ENCODE measurements at regions not wholly inside any gene's neighbourhood (a gene's known extent, or its start where the extent isn't known, plus 50 kb on each side); places are given as distances from the start of the nearest gene placed in this dataset.

GRCh38 chr2:22485486-22485885 is 899.5 kb upstream of the KLHL29 start:
- no peak for DNase-seq (ENCODE audit: low read depth in 2 of 2)

- no peak for DNase-seq (ENCODE audit: low read depth in 2 of 2)
These were observed 898.6 kb upstream of the KLHL29 start for GRCh38 chr2:22486343-22486742.

- no peak for DNase-seq (ENCODE audit: low read depth in 2 of 2)
These were observed 897.9 kb upstream of the KLHL29 start for GRCh38 chr2:22487036-22487435.

DNA sequence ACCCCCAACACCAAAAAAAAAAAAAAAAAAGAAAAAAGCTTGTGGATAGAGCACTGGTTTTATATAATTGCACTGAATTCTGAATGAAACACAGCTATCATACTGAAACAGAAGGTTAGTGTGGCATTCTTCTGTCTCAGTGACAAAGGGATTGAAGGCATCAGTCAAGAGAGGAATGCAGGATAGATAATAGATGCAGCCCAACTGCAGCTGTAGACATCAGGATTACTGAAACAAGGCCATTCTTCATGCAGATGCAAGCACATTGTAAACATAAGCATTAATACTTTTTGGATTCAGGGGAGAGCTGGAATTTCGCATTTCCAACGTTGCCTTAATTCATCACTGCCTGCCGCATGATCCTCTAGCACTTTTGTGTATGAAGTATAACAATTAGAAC is 897.4 kb upstream of the KLHL29 start:
- DNase-seq (ENCODE audit: low read depth in 2 of 2) = no peak

GRCh38 chr2:22491442-22491841 is 893.5 kb upstream of the KLHL29 start:
- no peak for DNase-seq (ENCODE audit: low read depth in 2 of 2)

DNA sequence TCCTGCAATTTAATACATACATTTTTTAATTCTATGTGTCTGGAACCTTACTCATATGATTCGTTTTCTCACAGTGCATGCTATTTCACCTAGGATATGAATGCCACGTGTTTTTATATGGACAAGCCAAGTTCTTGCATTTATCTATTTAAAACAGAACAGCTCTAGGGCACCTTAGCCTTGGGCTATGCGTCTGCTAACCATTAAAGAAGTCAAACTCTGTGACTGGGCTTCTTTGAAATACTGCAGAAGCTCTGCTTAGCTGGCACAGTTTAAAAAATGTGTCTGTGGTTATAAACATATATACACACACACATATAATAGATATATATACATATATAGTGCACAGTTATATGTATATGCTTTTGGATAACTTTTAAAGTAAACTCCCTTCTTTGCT is 890.8 kb upstream of the KLHL29 start:
- DNase-seq (ENCODE audit: low read depth in 2 of 2) = no peak

GRCh38 chr2:22497064-22497463 is 887.9 kb upstream of the KLHL29 start:
- DNase-seq (ENCODE audit: low read depth in 2 of 2) = no peak

DNA sequence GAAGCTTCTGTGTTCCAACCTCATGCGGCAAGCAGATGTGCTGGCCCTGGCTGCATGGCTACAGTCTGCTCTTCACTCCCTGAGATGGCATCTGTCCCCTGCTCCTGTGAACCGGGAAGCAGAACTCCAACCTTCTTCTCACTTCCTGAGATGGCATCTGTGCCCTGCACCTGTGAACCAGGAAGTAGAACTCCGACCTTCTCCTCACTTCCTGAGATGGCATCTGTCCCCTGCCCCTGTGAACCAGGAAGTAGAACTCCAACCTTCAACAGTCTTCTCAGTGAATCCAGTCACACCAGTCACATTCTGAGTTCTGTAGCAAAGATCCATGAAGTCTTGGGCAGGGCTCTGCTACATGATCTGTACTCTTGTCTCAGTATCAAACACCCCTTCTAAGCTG is 887.2 kb upstream of the KLHL29 start:
- no peak for DNase-seq (ENCODE audit: low read depth in 2 of 2)

GRCh38 chr2:22499082-22499839 is 885.7 kb upstream of the KLHL29 start:
- no peak for DNase-seq (ENCODE audit: low read depth in 2 of 2)

DNA sequence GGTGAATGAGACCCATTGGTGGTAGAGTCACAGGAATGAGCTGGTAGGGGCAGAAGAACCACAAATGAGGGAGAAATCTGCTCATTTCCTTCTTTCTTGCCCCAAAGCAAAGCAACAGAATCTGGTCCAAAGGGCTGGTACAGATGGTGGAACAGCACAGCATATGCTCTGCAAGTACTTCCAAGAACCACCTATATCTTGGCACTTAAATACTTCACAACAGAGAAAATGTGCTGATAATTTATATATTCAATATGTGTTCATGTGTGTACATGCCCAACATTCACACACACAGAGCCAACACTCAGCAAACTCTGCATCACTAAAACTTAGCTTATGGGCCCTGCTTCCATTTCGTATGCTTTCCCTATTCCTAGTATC is 884.4 kb upstream of the KLHL29 start:
- no peak for DNase-seq (ENCODE audit: low read depth in 2 of 2)

DNA sequence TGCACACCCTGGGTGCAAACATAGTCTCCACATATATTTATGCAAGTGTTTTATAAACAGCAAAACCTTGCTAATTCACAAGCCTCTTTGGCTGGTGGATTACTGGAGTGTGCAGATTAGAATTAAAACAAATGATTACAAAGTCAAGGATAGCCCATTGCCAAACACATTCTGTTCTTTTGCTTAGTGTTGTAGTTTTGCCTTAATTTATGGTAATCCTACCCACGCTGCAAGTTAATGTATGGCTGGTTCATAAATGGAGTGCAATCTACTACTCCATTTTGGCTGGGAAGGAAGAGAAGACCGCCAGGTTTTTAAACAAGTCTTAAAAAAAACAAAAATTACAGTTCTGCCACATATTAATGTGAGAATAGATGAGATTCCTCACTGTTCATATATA is 883.1 kb upstream of the KLHL29 start:
- no peak for DNase-seq (ENCODE audit: low read depth in 2 of 2)

DNA sequence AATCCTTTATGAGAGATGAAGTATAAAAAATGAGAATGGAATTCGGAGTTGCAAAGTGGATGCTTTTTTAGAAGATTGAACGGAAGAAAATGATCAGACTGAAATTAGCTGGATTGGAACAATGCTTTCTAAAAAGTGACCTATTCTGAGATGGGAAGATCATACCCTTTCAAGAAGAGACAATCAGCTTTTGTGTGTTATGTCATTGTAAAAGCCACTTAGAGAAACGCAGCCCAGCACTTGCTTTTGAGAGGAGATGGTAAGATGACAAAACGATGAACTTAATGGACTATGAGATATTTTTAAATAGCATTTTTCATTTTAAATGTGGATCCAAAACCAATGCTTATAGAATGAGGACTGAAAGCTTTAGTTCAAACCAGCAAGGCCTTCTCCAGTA is 871.4 kb upstream of the KLHL29 start:
- DNase-seq (ENCODE audit: low read depth in 2 of 2) = no peak

GRCh38 chr2:22517141-22517540 is 867.8 kb upstream of the KLHL29 start:
- DNase-seq (ENCODE audit: low read depth in 2 of 2) = no peak

- no peak for DNase-seq (ENCODE audit: low read depth in 2 of 2)
These were observed 866.3 kb upstream of the KLHL29 start for GRCh38 chr2:22518641-22519040.

DNA sequence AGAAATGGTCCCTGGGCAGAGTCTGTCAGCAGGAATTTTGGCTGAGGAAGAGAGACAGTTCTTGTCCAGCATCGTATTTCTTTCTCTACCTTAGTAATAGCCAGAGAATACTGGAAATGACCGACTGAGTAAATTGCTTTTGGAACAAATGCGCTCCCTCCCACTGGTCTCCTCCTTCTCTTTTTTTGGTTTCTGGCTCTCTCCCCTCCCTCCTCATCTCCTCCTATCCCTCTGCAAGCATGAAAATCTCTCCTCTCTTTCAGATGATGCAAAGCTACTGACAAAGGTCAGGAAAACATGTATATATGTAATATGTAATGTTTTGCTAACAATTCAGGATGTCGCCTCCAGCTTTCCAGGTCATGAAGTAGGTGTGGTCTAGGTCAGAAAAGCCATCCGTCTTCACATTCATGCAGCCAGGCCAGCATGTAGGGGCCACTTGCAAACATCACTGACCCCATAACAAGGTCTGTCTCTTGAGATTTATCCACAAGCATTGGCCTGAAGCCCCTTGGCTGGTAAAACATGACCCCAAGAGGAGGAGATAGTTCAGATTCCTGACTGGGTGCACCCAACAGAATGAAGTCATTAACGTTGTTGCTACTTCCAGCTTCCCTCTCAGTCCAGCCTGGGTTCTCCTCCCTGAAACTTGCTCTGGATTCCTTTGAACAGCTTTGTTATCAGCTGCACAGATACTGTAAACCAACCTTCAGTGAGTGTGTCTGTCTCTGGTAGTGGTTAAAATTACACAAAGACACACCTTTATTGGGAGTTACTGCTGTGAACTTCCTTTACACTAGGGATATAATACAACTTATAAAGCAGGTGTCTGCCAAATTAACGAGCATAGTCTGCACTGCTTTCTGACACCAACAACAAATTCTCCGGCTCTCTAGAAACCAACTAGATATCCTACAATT is 864.4 kb upstream of the KLHL29 start:
- no peak for DNase-seq (ENCODE audit: low read depth in 2 of 2)

DNA sequence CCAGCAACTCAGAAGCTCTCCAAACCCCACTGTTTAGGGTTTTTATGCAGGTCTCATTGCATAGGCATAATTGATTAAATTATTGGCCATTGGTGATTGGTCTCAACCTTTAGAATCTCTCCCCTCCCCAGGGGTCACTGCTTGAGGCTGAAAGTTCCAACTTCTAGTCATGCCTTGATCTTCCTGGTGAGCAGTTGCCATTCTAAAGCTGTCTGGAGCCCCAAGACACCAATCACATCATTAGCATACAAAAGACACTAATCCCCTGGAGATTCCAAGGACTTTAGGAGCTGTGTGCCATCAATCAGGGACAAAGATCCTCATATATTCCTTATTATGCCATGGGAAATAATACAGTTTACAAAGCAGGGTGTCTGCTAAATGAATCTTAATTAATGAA is 863.4 kb upstream of the KLHL29 start:
- DNase-seq (ENCODE audit: low read depth in 2 of 2) = no peak

- DNase-seq (ENCODE audit: low read depth in 2 of 2) = no peak
These were observed 859.3 kb upstream of the KLHL29 start for GRCh38 chr2:22525681-22526080.

DNA sequence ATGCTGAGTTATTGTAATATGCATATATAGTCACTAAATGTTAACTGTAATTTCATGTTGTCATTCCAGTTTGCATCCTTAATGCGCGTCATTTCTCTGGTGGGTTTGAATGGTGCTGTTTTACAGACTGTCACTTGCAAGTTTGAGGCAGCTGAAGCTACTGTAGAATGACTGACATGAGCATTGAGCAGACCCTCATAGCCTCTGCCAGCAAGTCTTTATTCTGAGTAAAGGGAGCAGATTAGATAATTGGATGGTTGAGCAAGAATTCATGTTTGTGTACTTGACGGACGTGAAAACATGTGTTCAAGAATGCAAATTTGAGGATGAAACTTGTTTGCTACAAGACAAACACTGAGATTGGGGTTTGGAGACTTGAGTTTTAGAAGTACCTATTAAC is 854.8 kb upstream of the KLHL29 start:
- DNase-seq (ENCODE audit: low read depth in 2 of 2) = no peak

GRCh38 chr2:22536133-22536532 is 848.8 kb upstream of the KLHL29 start:
- DNase-seq (ENCODE audit: low read depth in 2 of 2) = no peak

GRCh38 chr2:22554453-22554852 is 830.5 kb upstream of the KLHL29 start:
- no peak for DNase-seq (ENCODE audit: low read depth in 2 of 2)

DNA sequence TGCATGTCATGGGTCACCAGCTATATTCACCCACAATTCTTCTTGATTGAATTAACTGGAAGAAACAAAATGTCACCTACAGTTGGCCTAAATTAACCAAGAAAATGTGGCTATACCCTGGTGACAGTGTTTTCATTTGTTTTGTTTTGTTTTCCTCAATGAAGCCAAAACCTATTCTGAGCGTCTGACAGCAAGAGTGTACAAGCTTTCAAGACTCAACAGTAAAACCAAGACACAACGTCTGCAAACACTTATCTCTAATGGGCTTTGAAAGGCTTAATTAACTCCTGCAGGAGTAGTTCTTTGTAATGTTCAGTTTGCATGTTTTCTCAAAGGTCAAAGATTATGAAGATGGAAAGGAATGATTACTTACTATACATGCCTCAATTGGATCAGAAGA is 827.6 kb upstream of the KLHL29 start:
- no peak for DNase-seq (ENCODE audit: low read depth in 2 of 2)

- no peak for DNase-seq (ENCODE audit: low read depth in 2 of 2)
These were observed 825.0 kb upstream of the KLHL29 start for GRCh38 chr2:22560021-22560420.

DNA sequence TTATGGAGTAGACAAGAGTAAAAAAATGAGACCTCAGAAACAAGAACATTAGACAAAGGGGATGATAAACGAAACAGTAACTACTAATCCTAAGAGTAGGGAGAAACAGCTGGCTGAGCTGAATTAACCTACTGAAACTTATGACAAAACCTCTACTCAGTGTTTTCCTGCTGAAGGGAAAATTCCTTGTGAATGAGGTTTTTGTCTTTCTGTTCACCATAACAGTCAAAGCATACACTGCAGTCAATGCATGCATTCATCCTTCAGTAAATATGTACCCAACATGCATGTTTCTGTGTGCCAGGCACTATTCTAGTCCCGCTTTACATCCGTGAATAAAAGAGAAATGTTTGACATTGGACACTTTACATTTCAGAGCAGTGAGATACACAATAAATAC is 805.6 kb upstream of the KLHL29 start:
- DNase-seq (ENCODE audit: low read depth in 2 of 2) = no peak
